HG02840 (cell line): ENCODE measurements at regions not wholly inside any gene's neighbourhood (a gene's known extent, or its start where the extent isn't known, plus 50 kb on each side); places are given as distances from the start of the nearest gene placed in this dataset.

Experiments used
- ATAC-seq: cut with Tn5 transposase; IDR thresholded peaks from one replicate; pipeline ENCODE4 v1.9.1; 2021; ENCODE audit warnings: mild to moderate bottlenecking, moderate library complexity, moderate number of reproducible peaks; ENCODE audit not compliant: unreplicated experiment, low FRiP score

DNA sequence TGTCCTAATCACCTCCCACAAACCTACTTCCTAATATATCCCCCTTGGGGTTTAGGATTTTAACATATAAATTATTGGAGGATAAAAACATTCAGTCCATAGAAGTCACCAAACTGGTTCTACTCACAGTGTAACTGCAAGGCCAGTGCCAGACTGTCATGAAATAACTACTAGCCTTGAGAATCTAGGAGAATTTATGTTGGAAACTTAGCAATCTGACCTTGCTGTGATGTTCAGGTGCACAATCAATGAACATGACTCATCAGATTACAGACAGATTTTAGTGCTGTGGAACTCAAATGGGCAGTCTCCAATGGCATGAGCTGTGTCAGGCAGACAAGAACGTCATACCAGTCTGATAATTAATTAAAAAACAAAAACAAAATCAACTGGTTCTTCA, 571.4 kb upstream of the IGFBP3 start:
- no peak for ATAC-seq

DNA sequence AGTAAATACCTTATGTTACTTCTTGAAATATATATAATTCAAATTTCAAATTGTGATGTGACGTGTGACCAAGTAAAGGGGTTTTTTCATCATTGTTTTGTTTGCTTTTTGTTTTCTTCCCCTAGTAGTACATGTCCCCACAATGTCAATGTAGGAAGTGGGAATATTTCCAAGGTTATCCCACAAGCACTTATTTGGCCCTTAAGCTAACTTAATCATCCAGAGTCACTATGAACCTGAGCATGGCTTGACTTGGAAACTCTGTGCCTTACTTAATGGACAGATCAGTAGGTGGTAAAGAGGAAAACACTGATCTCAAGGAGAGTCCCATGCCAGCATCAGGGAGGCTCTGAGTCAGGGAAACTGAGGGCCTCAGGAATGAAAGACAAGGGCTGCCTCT, 569.3 kb upstream of the IGFBP3 start:
- ATAC-seq, result no peak

DNA sequence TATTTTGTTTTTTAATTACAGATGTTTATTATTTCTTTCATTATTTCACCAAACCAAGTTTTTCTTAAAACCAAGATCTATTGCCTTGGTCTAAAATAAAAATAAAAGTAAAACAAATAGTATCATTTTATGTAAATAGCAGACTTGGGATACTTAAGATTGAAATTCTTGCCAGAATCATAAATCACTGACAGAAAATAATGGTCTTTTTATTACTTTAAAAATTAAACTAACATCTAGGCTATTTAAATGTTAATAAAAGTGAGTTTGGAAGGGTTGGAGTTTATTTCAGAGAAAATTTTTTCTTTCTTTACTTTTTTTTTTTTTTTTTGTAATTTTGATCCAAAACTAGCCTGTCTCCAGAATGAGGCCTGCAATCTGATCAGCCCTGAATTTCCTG, 568.0 kb upstream of the IGFBP3 start:
- no peak for ATAC-seq

DNA sequence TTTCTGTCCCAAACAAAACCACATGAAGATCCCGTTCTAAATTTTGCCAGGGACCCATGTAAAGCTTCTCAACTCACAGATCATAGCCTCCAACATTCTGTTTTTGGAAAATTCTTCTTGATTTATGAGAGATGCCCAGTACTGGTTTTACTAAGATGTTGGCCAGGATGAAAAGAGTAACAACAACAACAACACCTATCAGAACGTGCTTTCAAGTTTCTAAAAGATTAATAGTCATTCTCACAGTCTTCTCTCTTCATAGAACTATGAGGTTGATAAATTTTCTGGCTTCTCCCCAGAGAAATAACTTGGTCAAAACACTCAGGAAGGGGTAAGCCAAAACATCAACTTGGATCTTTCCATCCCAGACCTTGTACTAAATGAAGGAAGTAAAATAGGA, 567.5 kb upstream of the IGFBP3 start:
- ATAC-seq, result no peak

DNA sequence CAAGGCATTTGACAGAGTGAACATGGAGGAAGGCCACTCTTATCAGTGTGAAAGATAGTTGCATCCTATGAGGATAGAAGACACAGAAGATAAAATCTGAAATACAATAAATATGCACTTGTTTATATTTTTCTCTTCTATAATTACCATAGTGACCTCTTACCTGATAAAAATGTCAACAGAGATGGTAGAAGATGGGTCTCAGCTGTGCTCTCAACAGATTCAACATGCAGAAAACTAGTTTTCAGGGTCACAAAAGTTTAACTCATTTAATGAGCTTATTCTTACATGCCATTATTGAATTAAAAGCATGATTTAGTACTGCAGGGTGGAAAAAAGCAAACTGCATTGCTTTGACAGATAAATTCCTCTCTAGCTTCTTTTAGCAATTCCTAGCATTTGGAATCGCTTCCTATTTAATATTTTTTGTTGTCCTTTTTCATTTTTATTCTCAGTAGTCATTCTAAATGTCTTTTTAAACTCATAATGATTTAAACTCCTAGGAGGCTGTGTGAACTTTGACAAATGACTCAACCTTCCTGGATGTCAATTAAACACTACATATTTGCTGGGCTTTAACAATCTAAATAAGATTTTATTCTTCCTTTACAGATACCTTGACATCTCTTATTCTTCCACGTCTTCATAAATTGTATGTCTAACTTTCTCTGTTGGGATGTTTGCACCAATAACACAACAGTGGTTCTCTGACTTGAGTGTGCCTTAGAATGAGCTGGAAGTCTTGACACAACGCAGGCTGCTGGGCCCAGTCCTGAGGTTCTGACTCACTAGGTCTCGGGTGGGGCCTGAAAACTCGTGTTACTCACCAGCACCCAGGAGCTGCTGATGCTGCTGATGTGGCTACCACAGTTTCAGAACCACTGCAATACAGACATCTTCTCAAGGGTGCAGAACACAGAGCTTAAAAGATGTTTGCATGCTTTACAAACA, 565.5 kb upstream of the IGFBP3 start:
- no peak for ATAC-seq

DNA sequence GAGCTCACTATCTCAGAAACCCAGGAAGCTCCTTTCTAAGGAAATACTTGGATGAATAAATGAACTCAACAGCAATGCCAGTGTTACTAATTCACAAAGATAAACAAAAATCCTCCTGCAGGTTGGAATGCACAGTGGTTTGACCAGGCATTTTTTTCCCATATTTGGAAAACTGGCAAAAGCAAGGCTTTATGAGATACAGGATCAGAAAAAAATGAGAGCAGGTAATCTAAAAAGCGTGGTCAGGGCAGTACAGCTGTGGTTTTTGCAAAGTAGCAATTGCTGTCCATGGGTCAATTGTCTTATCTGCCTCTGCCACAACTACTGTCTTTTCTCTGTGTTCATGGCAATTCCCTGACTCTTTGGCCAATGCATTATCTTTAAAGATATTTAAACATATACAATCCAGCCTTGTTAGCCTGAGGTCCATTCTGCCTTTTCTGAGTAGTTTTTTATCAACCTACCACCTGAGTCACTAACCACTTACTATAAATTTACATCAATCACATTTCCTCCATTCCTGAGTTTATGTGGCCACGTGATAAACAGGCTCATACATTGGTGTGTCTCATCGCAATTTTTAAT, 564.5 kb upstream of the IGFBP3 start:
- no peak for ATAC-seq

DNA sequence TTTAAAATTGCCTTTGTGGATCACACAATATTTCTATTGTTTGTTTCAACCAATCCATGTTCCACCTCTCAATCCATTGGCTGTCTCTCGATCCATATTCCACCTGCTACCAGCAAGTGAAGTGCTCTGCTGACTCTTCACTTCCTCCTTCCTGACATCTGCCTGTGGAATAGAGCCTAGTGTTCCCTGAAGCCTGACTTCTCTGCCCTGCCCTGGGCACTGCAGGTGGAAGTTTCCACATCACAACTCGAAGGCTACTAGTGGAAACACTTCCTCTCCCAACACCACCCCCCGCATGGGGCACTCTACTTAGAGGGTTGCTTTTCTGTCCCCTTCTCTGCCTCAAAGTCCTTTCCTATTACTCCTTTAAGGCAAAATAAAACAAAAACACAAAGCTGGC, 563.8 kb upstream of the IGFBP3 start:
- no peak for ATAC-seq

DNA sequence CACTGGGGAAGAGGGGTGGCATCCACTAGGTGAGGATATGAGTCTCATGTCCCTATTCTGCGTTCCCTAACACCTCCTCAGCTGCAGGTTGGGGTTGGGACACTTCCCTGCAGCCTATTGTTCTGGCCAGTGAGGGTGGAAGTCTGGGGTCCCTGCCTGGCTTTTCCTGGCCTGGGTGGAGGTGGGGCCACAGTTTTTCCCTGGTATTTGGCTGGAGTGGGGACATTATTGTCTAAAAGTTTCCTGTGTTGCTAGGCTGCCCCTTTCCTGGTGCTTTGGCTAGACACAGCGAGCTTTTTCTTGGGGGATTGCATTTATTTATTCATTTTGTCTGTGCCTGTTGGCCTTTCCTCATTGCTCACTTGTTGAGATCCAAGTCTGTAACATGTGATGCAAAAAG, 559.5 kb upstream of the IGFBP3 start:
- ATAC-seq, result no peak

DNA sequence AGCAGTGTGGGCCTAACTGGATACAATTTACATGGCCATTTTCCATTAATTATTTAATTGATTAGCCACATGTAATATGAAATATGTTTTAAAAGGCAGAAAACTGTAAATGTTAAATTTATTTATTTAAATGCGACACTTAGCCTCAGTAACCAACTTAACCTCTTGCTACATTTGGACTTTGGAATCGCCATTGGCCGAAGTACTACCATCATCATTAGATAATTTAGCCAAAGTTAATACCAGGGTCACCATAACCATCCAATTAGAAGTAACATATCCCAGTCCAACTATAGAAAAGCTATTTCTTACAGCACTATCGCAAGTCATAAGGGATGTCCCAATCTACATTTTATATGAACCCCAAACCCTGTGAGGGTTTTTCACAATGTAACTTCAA, 558.6 kb upstream of the IGFBP3 start:
- no peak for ATAC-seq

DNA sequence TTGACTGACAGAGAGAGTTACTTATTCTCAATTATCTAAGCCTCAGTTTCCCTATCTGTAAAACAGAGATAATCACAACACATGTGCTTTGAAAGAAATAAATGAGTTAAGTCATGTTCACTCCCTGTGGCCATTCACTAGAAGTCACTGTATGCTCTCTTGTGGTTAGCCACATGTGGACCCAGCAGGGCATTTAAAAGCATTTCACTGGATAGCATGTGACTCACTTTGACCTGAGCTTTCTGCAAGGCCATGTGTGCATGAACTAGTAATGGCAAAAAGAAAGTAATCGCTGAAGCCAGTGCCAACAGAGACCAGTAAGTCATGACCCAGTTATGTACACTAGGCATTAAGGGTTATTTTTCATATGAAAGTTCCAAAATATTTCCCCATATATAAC, 557.0 kb upstream of the IGFBP3 start:
- ATAC-seq, result no peak

DNA sequence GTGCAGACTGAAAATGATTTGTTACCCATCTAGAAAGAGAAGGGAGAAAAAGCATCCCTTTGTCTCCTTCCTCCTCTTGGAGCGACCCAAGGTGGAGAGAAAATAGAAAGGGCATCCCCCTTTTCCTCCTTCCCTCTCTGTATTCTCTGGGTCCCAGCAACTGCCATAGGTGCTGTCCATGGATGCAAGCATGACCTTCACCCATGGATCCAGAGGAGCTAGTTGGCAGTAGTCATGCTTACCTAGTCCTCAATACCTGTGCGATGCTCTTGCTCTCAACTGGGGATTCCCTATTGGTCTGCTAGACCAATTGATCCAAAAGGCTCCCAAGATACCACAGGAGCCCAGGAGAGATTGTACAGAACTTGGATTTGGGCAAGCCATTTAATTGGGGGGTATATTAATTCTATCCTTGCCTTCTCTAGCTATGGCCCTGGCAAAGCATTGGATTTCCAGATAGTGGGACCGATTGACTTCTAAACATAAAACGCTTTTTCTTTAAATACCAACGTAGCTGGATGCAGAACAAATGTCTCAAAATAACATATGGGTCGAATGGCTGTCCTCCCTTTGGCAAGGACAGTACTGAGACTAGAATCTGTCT, 547.8 kb upstream of the IGFBP3 start:
- no peak for ATAC-seq

DNA sequence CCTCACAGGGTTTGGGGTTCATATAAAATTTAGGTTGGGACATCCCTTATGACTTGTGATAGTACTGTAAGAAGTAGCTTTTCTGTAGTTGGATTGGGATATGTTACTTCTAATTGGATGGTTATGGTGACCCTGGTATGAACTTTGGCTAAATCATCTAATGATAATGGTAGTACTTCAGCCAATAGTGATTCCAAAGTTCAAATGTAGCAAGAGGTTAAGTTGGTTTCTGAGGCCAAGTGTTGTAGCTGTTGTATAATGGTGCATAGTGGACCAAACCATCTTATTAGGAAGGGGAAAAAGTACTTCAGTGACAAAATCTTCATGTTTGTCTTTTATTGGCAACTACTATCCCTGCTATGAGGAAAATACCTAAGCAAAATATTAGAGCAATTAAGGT, 542.1 kb upstream of the IGFBP3 start:
- no peak for ATAC-seq

DNA sequence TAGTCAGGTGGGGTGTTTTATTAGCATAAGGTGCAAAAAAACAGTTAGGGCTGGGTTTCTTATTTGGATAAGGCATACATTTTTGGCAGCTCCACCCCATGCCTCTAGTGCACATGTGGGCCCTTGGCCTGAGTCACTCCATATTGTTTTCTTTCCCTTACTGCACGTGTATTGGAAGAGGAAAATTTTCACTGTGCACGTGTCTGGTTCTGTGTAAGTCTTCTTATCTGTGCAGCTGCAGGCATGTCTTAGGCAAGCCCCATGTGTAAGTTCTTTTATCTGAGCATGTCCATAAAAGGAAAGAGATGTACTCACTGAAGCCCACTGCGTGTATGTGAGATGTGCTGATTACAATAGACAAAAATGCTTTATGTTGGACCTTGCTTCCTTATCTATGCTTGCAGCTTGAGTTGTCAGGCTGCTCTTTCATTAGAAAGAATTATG, 540.3 kb upstream of the IGFBP3 start:
- no peak for ATAC-seq

DNA sequence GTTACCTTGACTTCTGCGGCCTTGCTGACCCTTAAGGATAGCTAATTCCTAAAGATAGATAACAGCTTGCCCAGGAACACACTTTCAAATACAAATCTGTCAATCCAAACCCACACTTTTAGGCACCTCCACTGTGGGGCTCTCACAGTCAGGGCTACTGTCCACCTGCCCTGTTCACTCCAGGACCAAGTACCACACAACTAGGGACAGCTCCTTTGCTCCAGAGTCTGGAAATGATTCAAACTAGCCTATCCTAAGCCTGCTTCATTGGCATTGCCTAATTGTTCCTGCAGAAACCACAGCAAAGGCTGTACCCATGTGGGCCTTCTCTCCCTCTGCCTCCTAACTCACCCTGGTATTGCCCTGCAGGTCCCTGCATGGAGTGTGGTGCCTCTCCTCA, 538.9 kb upstream of the IGFBP3 start:
- no peak for ATAC-seq

DNA sequence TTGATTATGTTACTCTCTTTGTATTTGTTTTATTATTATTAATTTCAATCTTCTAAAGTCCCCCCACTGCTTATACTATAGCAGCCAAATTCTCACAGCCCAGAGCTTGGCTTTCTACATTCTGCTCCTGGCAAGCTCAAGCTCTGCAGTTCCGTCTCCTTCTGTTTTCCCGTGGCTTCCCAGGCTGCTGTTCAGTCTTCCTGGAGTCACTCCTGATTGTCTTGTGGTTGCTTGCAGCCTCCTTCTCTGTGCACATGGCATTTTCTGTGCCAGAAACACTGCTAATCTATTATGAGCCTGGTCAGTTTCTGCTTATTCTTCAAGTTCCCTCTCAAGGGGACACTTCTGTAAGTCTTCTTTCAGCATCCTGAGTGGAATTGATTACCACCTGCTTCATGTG, 533.7 kb upstream of the IGFBP3 start:
- no peak for ATAC-seq

DNA sequence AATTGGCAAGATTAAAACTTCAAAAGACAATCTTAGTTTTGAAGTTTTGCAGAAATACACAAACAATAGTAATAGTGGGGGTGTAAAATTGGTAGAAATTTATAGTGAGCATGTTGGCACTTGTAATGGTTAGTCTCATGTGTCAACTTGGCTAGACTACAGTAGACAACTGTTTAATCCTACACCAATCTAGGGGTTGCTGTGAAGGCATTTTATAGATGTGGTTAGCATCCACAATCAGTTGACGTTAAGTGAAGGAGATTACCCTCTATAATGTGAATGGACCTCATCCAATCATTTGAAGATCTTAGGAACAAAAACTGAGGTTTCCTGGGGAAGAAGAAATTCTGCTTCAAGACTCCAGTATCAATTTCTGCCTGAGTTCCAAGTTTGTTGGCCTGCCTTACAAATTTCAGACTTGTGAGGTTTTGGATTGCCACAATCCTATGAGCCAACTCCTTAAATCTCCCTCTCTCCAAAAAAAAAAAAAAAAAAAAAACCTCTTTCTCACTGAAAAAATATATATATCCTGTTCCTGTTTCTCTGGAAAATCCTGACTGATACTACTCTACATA, 531.6 kb upstream of the IGFBP3 start:
- no peak for ATAC-seq

DNA sequence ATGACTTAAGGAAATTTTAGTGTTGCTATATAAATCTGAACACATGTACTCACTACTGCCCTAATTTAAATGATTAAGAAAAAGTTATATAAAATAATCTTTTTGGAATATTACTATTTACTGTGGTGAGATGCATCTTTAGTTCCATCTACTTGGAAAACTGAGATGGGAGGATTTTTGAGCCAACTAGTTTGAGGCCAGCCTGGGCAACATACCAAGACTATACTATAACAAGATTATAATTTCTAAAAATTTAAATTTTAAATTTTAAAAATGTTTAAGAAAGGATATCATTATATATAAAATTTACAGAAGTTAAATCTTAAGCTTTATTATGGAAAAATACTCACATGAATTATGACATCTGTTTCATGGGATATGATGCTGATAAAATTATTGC, 530.8 kb upstream of the IGFBP3 start:
- no peak for ATAC-seq

DNA sequence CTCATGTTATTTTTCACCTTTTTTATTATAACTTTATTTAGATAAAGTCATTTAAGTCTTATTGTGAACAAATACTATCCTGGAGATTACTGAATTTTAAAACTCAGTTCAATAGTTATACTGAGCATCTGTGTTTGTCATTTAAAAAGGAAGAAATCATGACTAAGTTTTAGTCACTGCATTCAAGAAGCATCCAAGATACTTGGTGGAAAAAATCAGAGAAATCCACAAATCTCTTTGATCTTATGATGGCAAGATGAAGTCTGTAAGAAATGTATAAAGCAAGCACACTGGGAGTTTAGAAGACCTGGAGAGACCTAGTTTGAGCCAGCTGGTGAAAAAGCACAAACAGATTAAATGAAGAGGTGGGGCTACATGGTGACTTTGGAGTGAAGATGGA, 529.8 kb upstream of the IGFBP3 start:
- ATAC-seq, result no peak

DNA sequence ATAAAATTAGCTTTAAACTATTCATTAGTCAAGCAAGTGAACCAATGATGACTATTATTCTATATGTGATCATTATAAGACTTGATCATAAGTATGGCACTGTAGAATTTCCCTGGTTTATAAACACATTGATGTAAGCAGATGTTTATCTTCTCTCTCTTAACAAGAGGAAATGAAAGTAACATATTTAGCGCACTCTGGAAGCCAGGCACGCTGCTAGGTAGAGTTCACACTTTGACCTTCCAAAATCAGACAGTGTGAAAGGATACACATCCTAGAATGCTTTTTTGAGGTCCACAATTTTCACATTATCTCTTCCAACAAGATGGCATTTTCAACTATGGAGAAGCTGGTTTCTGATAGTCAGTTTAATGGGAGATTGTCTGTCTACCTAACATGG, 529.4 kb upstream of the IGFBP3 start:
- ATAC-seq, result no peak

DNA sequence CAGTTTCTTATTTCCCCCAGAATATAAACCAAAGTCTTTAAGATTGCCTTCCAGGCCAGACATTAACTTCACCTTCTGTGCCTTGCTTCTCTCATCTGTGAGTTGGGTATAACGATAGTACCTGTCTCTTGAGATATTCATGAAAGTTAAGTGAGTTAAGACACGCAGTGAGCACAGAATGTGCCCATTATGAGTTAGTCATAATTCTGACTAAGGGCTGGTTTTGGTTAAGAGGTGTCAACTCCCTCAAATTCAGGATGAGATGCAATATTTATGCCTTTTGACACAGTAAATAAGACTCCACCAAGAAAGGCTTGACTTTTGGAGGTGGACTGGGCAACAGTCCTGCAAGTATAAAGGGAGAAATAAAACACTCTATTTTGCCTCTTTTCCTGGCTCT, 528.7 kb upstream of the IGFBP3 start:
- no peak for ATAC-seq

DNA sequence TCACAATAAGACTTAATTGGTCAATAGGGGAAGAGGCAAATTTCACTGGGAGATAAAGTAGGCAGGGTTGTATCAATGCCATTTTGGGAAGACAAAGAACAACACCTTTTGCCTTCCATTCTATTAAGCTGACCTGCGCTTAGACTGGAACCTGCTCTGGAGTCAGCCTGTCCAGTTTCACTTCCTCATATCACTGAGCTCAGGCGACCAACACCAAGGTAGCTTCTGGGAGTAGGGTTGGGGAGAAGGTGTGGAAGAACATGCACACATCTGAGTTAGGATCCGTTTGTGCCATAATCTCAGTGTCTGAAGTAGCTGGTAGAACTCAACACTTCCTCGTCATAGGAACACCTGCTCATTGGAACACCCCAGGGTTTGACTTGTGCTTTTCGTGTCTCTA, 527.4 kb upstream of the IGFBP3 start:
- ATAC-seq, result no peak
